Heart left ventricle (tissue), 16 donors: ENCODE measurements at regions not wholly inside any gene's neighbourhood (a gene's known extent, or its start where the extent isn't known, plus 50 kb on each side); places are given as distances from the start of the nearest gene placed in this dataset.

Experiments used
- ATAC-seq, 4 donors: fragments of 200-7000 bp; cut with Tn5 transposase; one replicate each; pipeline ENCODE4 v1.9.1; 2020 to 2022; ENCODE audit warnings: moderate library complexity in 4 of 4, mild to moderate bottlenecking in 3 of 4, moderate number of reproducible peaks in 1 of 4
- DNase-seq, 5 donors: peaks; one replicate each; pipeline ENCODE4 v3.0.0-alpha.2; 2020
- H3K27ac ChIP-seq, 12 donors: fragments of 200-600 bp; sonication (generic) in 4 of 12; one replicate each; pipeline versions ENCODE4 v1.5.0 to v1.8.0; 2016 to 2022; ENCODE audit warnings: mild to moderate bottlenecking in 2 of 12
- H3K27me3 ChIP-seq, 9 donors: fragments of 200-600 bp; sonication (generic) in 2 of 9; one replicate each; pipeline versions ENCODE4 v1.5.1 to v1.8.0; 2016 to 2022; ENCODE audit warnings: mild to moderate bottlenecking in 3 of 9
- H3K36me3 ChIP-seq, 9 donors: fragments of 200-600 bp; sonication (generic) in 2 of 9; one replicate each; pipeline versions ENCODE4 v1.5.0 to v1.8.0; 2018 to 2022; ENCODE audit warnings: mild to moderate bottlenecking in 2 of 9
- H3K4me1 ChIP-seq, 12 donors: fragments of 200-600 bp; sonication (generic) in 4 of 12; one replicate each; pipeline versions ENCODE4 v1.5.0 to v1.8.0; 2016 to 2022; ENCODE audit warnings: mild to moderate bottlenecking in 3 of 12
- H3K4me3 ChIP-seq, 12 donors: fragments of 200-600 bp; sonication (generic) in 4 of 12; one replicate each; pipeline versions ENCODE4 v1.5.0 to v1.8.0; 2017 to 2022; ENCODE audit warnings: mild to moderate bottlenecking in 9 of 12, moderate library complexity in 4 of 12
- H3K9me3 ChIP-seq, 12 donors: fragments of 200-600 bp; sonication (generic) in 4 of 12; one replicate each; pipeline versions ENCODE4 v1.5.0 to v1.8.0; 2016 to 2022; ENCODE audit warnings: mild to moderate bottlenecking in 1 of 12
- POLR2A ChIP-seq, 2 donors: fragments of 450-650 bp; IDR thresholded peaks; one replicate each; pipeline ENCODE4 v1.6.1; 2017; ENCODE audit warnings: antibody characterized with exemption in 2 of 2, mild to moderate bottlenecking in 2 of 2, moderate library complexity in 2 of 2
- WGBS, 4 donors: extraction: QIAGEN DNeasy Blood & Tissue Kit in 2 of 4; methylation state at CpG; one replicate each; pipeline versions ENCODE4 v1.1.5 to v1.1.7; 2013 to 2018; 5-methylcytosine and 5-hydroxymethylcytosine counted together
- intact Hi-C, 10 donors: fragments of 100-400 bp; cut with DNase I; formaldehyde crosslinking; loops; one replicate each; pipeline versions ENCODE4 v1.11.1 to v1.14.2; 2022
- TF ChIP-seq, protein P1 (sequence below), 12 donors: fragments of 200-600 bp; sonication (generic) in 4 of 12; IDR thresholded peaks; one replicate each; pipeline versions ENCODE4 v1.5.0 to v1.8.0; 2018 to 2022; ENCODE audit warnings: antibody characterized with exemption in 12 of 12, mild to moderate bottlenecking in 5 of 12
- donor health status: ischemic (EF 13 %, LVEDD 7.1; RV severe dilation, severe dysfunction).
- donor health status: healthy with polysubstance abuse.
- donor health status: DM: no; HTN: yes; CAD: no.
- donor health status: DM: no; HTN: no; CAD: no.
- donor health status: ischemic (EF 25% LVEDD 6.9; RV normal size, moderate dysfunction).
- donor health status: ischemic (EF 25% LVEDD 5.7; RV mildly dilated, moderate dysfunction).
- donor health status: healthy.
- donor health status: DM: yes; HTN: yes; CAD: no.
- donor health status: ischemic (EF 35%, LVEDD 5.7; RV mildly dilated, moderate dysfunction).
- donor health status: nonischemic (EF 11% LVEDD 7.7; RV severe dilation, severe dysfunction).
- donor health status: DM: yes; HTN: yes; CAD: no.
- donor health status: PGD.
- donor health status: ischemic (EF 29% LVEDD 5.4; RV normal size, mild dysfunction).
- donor health status: nonischemic (EF 23%, LVEDD 6.1; RV moderate dilation, normal function).

DNA sequence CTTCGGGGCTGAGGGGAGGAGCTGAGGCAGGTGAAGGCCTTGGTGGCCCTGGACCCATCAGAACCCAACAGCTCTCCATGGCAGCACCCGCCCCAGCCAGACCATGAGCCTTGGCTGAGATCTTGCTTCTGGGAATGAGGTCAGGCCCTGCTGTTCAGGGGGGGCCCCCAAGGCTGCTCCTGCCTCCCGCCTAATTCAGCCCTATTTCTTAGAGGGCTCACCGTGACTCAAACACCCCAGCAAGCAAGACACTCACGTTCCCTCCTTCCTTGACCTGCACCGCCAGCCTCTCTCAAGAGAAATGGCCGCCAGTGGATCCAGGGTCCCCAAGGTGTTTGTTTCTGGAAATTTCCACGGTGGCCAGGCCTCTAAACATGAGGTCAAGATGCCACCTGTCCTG, 61.4 kb upstream of the PPP1R26 start:
- Histone ChIP-seq H3K36me3 (no peaks in the 10 kb centered on the region), H3K27ac (no peak overlapping the region), H3K27me3 (peaks cover 0 to 43% (median 2%) of the 10 kb centered on the region in 9 donors), H3K9me3 (no peaks in the 10 kb centered on the region), H3K4me1 (no peaks in the 10 kb centered on the region), H3K4me3 (no peak overlapping the region)
- DNase-seq (peak in 1 of 5 donors; percentile 12), ATAC-seq (no peak)
- TF ChIP-seq, protein P1, sequence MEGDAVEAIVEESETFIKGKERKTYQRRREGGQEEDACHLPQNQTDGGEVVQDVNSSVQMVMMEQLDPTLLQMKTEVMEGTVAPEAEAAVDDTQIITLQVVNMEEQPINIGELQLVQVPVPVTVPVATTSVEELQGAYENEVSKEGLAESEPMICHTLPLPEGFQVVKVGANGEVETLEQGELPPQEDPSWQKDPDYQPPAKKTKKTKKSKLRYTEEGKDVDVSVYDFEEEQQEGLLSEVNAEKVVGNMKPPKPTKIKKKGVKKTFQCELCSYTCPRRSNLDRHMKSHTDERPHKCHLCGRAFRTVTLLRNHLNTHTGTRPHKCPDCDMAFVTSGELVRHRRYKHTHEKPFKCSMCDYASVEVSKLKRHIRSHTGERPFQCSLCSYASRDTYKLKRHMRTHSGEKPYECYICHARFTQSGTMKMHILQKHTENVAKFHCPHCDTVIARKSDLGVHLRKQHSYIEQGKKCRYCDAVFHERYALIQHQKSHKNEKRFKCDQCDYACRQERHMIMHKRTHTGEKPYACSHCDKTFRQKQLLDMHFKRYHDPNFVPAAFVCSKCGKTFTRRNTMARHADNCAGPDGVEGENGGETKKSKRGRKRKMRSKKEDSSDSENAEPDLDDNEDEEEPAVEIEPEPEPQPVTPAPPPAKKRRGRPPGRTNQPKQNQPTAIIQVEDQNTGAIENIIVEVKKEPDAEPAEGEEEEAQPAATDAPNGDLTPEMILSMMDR (IDR thresholded peaks at IDR 0.05): no peak
- TF ChIP-seq POLR2A (IDR thresholded peaks at IDR 0.05): no peak
- intact Hi-C loops: loop anchor here in 3 of 10 donors (10.0 kb wide), 4 partner anchors 633 to 963 kb away; no protein-coding TSS in a partner anchor
- 79 to 86% (median 84%) methylated on average over 8 of the region's 8 CpGs for WGBS, 4 donors

DNA sequence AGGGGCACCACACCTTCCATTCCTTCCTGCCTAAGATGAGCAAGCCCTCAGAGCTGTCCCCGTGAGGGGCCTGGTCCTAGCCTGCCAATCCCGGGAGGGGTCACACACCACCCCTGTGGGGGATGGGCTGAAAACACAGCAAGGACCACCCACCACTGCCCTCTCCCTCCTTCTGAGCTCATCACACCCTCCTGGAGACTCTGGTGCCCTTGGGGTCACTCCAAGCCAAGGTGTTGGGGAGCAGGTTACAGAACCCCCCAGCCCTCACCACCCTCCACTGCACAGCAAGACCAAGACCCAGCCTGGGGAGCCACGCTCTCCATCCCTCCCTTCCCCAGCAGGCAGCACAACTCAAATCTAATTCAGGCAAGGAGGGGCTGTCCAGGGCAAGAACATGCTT, 60.5 kb upstream of the PPP1R26 start:
- DNase-seq: peak in 1 of 5 donors; percentile 19
- no peak for ATAC-seq
- no peak overlapping the region for H3K27ac ChIP-seq
- peaks cover 0 to 40% (median 2%) of the 10 kb centered on the region in 9 donors for H3K27me3 ChIP-seq
- H3K9me3 ChIP-seq: peaks cover 0 to 9% (median 0%) of the 10 kb centered on the region in 12 donors
- WGBS, 4 donors: 21 to 42% (median 42%) methylated on average over 3 of the region's 3 CpGs
- intact Hi-C loops: loop anchor here in 3 of 10 donors (10.0 kb wide), 4 partner anchors 634 to 964 kb away; no protein-coding TSS in a partner anchor
- H3K4me3 ChIP-seq: no peak overlapping the region
- H3K4me1 ChIP-seq: no peaks in the 10 kb centered on the region
- TF ChIP-seq, protein P1 (IDR thresholded peaks at IDR 0.05): no peak
- no peak for TF ChIP-seq POLR2A (IDR thresholded peaks at IDR 0.05)
- H3K36me3 ChIP-seq: no peaks in the 10 kb centered on the region

DNA sequence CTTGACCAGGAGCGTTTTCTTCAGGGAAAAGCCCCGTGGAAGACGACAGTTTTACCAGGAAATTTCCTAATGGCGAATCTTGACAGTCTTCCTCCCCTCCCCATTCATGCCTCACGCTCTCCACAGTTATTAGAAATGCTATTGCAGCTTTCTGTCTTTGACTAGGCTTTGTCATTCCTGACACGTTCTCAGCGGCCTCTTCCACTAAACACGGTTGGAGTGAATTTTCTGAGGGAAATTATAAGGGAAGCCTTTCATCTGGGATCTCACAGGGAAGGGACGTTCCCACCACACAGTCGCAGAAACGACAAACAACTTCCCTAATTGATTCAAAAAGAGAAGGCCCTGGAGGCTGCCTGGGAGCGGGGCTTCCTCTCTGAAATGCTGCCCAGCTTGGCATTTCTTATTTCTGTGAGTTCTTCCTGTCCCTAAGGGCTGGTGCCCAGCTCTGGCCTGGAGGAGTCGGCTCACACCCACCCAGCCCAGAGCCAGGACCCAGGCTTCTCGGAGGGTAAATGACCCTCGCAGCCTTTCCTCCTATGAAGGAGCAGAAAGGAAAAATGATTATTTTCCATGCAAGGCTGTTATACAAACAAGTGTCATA, 57.1 kb upstream of the PPP1R26 start:
- intact Hi-C loops: no loop called here
- peak in 1 of 5 donors; percentile 28 for DNase-seq
- no peak for TF ChIP-seq POLR2A (IDR thresholded peaks at IDR 0.05)
- TF ChIP-seq, protein P1 (IDR thresholded peaks at IDR 0.05): no peak
- Histone ChIP-seq H3K4me3 (no peak overlapping the region), H3K27me3 (peaks cover 0 to 40% (median 2%) of the 10 kb centered on the region in 9 donors), H3K36me3 (no peaks in the 10 kb centered on the region), H3K27ac (no peak overlapping the region), H3K9me3 (peaks cover 0 to 14% (median 0%) of the 10 kb centered on the region in 12 donors), H3K4me1 (no peaks in the 10 kb centered on the region)
- WGBS, 4 donors: 77 to 84% (median 77%) methylated on average over 15 of the region's 15 CpGs
- ATAC-seq: no peak

GRCh38 chr9:135423725-135424124, 55.9 kb upstream of the PPP1R26 start:
- Histone ChIP-seq H3K27me3 (peaks cover 0 to 30% (median 2%) of the 10 kb centered on the region in 9 donors), H3K4me1 (no peaks in the 10 kb centered on the region), H3K27ac (no peak overlapping the region), H3K9me3 (peaks cover 0 to 14% (median 0%) of the 10 kb centered on the region in 12 donors), H3K36me3 (no peaks in the 10 kb centered on the region), H3K4me3 (no peak overlapping the region)
- WGBS, 4 donors: 92 to 97% (median 95%) methylated on average over 9 of the region's 9 CpGs
- ATAC-seq: no peak
- no peak for TF ChIP-seq POLR2A (IDR thresholded peaks at IDR 0.05)
- TF ChIP-seq, protein P1 (IDR thresholded peaks at IDR 0.05): no peak
- DNase-seq: no peak
- intact Hi-C loops: no loop called here
